ENCODE measurements at regions not wholly inside any gene's neighbourhood (a gene's known extent, or its start where the extent isn't known, plus 50 kb on each side); places are given as distances from the start of the nearest gene placed in this dataset.

DNA sequence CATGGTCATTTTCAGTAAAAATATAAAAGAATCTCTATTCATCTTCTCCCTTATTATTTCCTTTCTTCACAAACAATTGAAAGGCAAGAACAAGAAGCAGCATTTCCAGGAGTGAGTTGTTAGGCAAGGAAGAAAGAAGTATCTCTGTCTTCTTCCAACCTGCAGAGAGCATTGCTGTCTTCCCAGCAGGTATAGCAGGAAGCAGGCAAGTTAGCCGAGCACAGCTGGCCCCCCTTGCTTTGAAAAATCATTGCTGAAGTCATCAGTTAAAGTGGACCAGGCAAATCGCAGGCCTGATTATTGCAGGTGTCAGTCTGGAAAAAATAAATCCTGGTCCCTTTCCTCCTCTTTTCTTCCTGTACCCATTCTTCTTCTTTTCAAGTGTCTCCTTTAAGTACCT is 353.1 kb upstream of the BRINP1 start:
- no peak overlapping the region for H3K27ac Mint-ChIP-seq
- 69% methylated on average over 2 of the region's 2 CpGs for WGBS (ENCODE audit: insufficient coverage)
- H3K4me3 ChIP-seq (replicated peaks in 1 of 3; ENCODE audit: low read depth in 2 of 3, low read length in 3 of 3) = no peak overlapping the region
- peaks cover 0 to 3% (median 0%) of the 10 kb centered on the region in 7 donors for H3K9me3 Mint-ChIP-seq
- H3K4me3 Mint-ChIP-seq = no peak overlapping the region
- H3K27me3 ChIP-seq (ENCODE audit: control insufficient read depth in 2 of 2, insufficient read depth in 2 of 2, low read length in 2 of 2) = no peaks in the 10 kb centered on the region
- no peak for DNase-seq
- TF ChIP-seq, protein P1, sequence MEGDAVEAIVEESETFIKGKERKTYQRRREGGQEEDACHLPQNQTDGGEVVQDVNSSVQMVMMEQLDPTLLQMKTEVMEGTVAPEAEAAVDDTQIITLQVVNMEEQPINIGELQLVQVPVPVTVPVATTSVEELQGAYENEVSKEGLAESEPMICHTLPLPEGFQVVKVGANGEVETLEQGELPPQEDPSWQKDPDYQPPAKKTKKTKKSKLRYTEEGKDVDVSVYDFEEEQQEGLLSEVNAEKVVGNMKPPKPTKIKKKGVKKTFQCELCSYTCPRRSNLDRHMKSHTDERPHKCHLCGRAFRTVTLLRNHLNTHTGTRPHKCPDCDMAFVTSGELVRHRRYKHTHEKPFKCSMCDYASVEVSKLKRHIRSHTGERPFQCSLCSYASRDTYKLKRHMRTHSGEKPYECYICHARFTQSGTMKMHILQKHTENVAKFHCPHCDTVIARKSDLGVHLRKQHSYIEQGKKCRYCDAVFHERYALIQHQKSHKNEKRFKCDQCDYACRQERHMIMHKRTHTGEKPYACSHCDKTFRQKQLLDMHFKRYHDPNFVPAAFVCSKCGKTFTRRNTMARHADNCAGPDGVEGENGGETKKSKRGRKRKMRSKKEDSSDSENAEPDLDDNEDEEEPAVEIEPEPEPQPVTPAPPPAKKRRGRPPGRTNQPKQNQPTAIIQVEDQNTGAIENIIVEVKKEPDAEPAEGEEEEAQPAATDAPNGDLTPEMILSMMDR (IDR thresholded peaks at IDR 0.05) = no peak
- no peak overlapping the region for H2AFZ ChIP-seq (ENCODE audit: insufficient read depth, low read depth, low read length, poor library complexity, severe bottlenecking)
- no peak overlapping the region for H3K27ac ChIP-seq (ENCODE audit: low read depth in 1 of 2, low read length in 2 of 2)
- H3K9me3 ChIP-seq (replicated peaks in 1 of 2; ENCODE audit: control insufficient read depth in 1 of 2, insufficient read depth in 1 of 2, low read length in 2 of 2) = no peaks in the 10 kb centered on the region
- no peaks in the 10 kb centered on the region for H4K20me1 ChIP-seq (ENCODE audit: insufficient read depth, low read length)
- no peak overlapping the region for H3K4me2 ChIP-seq (replicated peaks; ENCODE audit: extremely low read depth, low read length, poor library complexity, severe bottlenecking)
- H3K4me1 Mint-ChIP-seq = no peaks in the 10 kb centered on the region
- intact Hi-C loops (cut with micrococcal nuclease) = no loop called here
- H3K79me2 ChIP-seq (ENCODE audit: insufficient read depth, low read length) = no peaks in the 10 kb centered on the region
- no peaks in the 10 kb centered on the region for H3K36me3 ChIP-seq (replicated peaks in 1 of 2; ENCODE audit: control insufficient read depth in 1 of 2, insufficient read depth in 2 of 2, low read length in 2 of 2)
- H3K9ac ChIP-seq (ENCODE audit: insufficient read depth, low read length, poor library complexity, severe bottlenecking) = no peak overlapping the region
- H3K36me3 Mint-ChIP-seq = no peaks in the 10 kb centered on the region
- H3K27me3 Mint-ChIP-seq (ENCODE audit: low read depth in 3 of 3) = peaks cover 0 to 2% (median 0%) of the 10 kb centered on the region in 3 donors
- H3K4me1 ChIP-seq (ENCODE audit: control insufficient read depth in 1 of 2, insufficient read depth in 2 of 2, low read length in 2 of 2) = no peaks in the 10 kb centered on the region

DNA sequence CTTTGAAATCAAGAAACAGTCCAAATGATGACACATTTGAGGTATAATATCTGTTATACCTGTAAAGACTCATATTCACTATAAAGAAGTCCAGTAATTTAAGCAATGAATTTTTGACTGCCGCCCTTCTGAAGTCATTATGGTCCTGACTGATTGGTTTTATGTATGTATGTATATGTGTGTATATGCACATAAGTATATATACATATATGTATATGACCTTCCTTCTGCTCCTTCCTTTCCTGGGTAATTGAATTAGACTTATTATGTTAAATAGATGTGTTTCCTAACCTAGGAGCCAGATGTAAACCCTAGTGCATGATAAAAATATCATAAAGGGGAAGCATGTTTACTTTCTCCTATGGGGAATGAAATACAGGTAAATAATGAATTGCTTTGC is 343.1 kb upstream of the BRINP1 start:
- no peak overlapping the region for H2AFZ ChIP-seq (ENCODE audit: insufficient read depth, low read depth, low read length, poor library complexity, severe bottlenecking)
- no peak overlapping the region for H3K4me3 ChIP-seq (replicated peaks in 1 of 3; ENCODE audit: low read depth in 2 of 3, low read length in 3 of 3)
- no peak overlapping the region for H3K27ac ChIP-seq (ENCODE audit: low read depth in 1 of 2, low read length in 2 of 2)
- H3K9me3 ChIP-seq (replicated peaks in 1 of 2; ENCODE audit: control insufficient read depth in 1 of 2, insufficient read depth in 1 of 2, low read length in 2 of 2) = no peaks in the 10 kb centered on the region
- DNase-seq = no peak
- H4K20me1 ChIP-seq (ENCODE audit: insufficient read depth, low read length) = no peaks in the 10 kb centered on the region
- H3K36me3 ChIP-seq (replicated peaks in 1 of 2; ENCODE audit: control insufficient read depth in 1 of 2, insufficient read depth in 2 of 2, low read length in 2 of 2) = no peaks in the 10 kb centered on the region
- no CpG with 5 or more reads among the region's 1 CpG for WGBS (ENCODE audit: insufficient coverage)
- H3K27me3 ChIP-seq (ENCODE audit: control insufficient read depth in 2 of 2, insufficient read depth in 2 of 2, low read length in 2 of 2) = no peaks in the 10 kb centered on the region
- no peaks in the 10 kb centered on the region for H3K36me3 Mint-ChIP-seq
- no peaks in the 10 kb centered on the region for H3K4me1 Mint-ChIP-seq
- H3K27me3 Mint-ChIP-seq (ENCODE audit: low read depth in 3 of 3) = no peaks in the 10 kb centered on the region
- TF ChIP-seq, protein P1 (IDR thresholded peaks at IDR 0.05) = no peak
- intact Hi-C loops (cut with micrococcal nuclease) = no loop called here
- no peaks in the 10 kb centered on the region for H3K79me2 ChIP-seq (ENCODE audit: insufficient read depth, low read length)
- peaks cover 0 to 6% (median 2%) of the 10 kb centered on the region in 7 donors for H3K9me3 Mint-ChIP-seq
- H3K9ac ChIP-seq (ENCODE audit: insufficient read depth, low read length, poor library complexity, severe bottlenecking) = no peak overlapping the region
- H3K4me2 ChIP-seq (replicated peaks; ENCODE audit: extremely low read depth, low read length, poor library complexity, severe bottlenecking) = no peak overlapping the region
- H3K4me3 Mint-ChIP-seq = no peak overlapping the region
- no peaks in the 10 kb centered on the region for H3K4me1 ChIP-seq (ENCODE audit: control insufficient read depth in 1 of 2, insufficient read depth in 2 of 2, low read length in 2 of 2)
- H3K27ac Mint-ChIP-seq = no peak overlapping the region

Data from CD14-positive monocyte (primary cell).